OCI-LY1 (cell line): ENCODE measurements at regions not wholly inside any gene's neighbourhood (a gene's known extent, or its start where the extent isn't known, plus 50 kb on each side); places are given as distances from the start of the nearest gene placed in this dataset.

ENCODE experiments used
- H2AFZ ChIP-seq: fragments of 200-600 bp; sonication (generic), shearing (Covaris generic); 2 replicates; pipeline ENCODE4 v1.6.0; 2014; ENCODE audit warnings: antibody characterized with exemption, mild to moderate bottlenecking, low read length
- H3F3A ChIP-seq: fragments of 200-600 bp; sonication (generic), shearing (Covaris generic); 2 replicates; pipeline ENCODE4 v1.6.0; 2014; ENCODE audit warnings: mild to moderate bottlenecking, antibody characterized with exemption, low read length, moderate library complexity; ENCODE audit not compliant: insufficient read depth
- H3K27ac ChIP-seq: fragments of 200-600 bp; sonication (generic); 2 replicates; pipeline ENCODE4 v1.5.1; 2014; ENCODE audit warnings: low read length, mixed run types, mild to moderate bottlenecking, low read depth; ENCODE audit not compliant: poor library complexity, severe bottlenecking
- H3K27me3 ChIP-seq: fragments of 200-600 bp; sonication (generic); 2 replicates; pipeline ENCODE4 v1.6.0; 2014; ENCODE audit warnings: antibody characterized with exemption, mild to moderate bottlenecking, low read length, moderate library complexity; ENCODE audit not compliant: insufficient read depth
- H3K36me3 ChIP-seq: fragments of 200-600 bp; sonication (generic); 2 replicates; pipeline ENCODE4 v1.6.1; 2014; ENCODE audit warnings: mild to moderate bottlenecking, antibody characterized with exemption, low read length, moderate library complexity, mixed read lengths; ENCODE audit not compliant: insufficient read depth
- H3K4me1 ChIP-seq: fragments of 200-600 bp; sonication (generic); 2 replicates; pipeline ENCODE4 v1.5.1; 2014; ENCODE audit warnings: mild to moderate bottlenecking, low read length, moderate library complexity; ENCODE audit not compliant: insufficient read depth, severe bottlenecking
- H3K4me2 ChIP-seq: fragments of 200-600 bp; sonication (generic), shearing (Covaris generic); 2 replicates; pipeline ENCODE4 v1.6.1; 2014; ENCODE audit warnings: low read length
- H3K4me3 ChIP-seq: fragments of 200-600 bp; sonication (generic); 2 replicates; pipeline ENCODE4 v1.5.1; 2014; ENCODE audit warnings: low read length, low read depth, mild to moderate bottlenecking, mixed read lengths; ENCODE audit not compliant: poor library complexity, severe bottlenecking
- H3K79me2 ChIP-seq: fragments of 200-600 bp; shearing (Covaris generic); 2 replicates; pipeline ENCODE4 v1.6.1; 2016; ENCODE audit warnings: mixed run types, low read length, mixed read lengths; ENCODE audit not compliant: insufficient read depth
- H3K9ac ChIP-seq: fragments of 200-600 bp; sonication (generic), shearing (Covaris generic); 2 replicates; pipeline ENCODE4 v1.6.1; 2014; ENCODE audit warnings: mild to moderate bottlenecking, low read length, mixed read lengths
- H3K9me2 ChIP-seq: fragments of 200-600 bp; sonication (generic), shearing (Covaris generic); 2 replicates; pipeline ENCODE4 v1.6.1; 2014; ENCODE audit warnings: low read depth, mild to moderate bottlenecking, low read length, mixed read lengths
- H3K9me3 ChIP-seq: fragments of 200-600 bp; shearing (Covaris generic); 2 replicates; pipeline ENCODE4 v1.6.1; 2014; ENCODE audit warnings: low read length, mixed read lengths
- H4K20me1 ChIP-seq: fragments of 200-600 bp; sonication (generic), shearing (Covaris generic); 2 replicates; pipeline ENCODE4 v1.6.0; 2016; ENCODE audit warnings: mild to moderate bottlenecking, low read length; ENCODE audit not compliant: insufficient read depth
- EZH2 ChIP-seq: fragments of 200-600 bp; sonication (generic), shearing (Covaris generic); IDR thresholded peaks from 2 replicates; pipeline ENCODE4 v1.8.0; 2017; ENCODE audit warnings: borderline replicate concordance, mixed run types, mild to moderate bottlenecking, antibody characterized with exemption, low read length, moderate library complexity, mixed read lengths
- TF ChIP-seq, protein P1 (sequence below): fragments of 200-600 bp; sonication (generic), shearing (Covaris generic); IDR thresholded peaks from 2 replicates; pipeline ENCODE4 v1.5.1; 2017; ENCODE audit warnings: mild to moderate bottlenecking, antibody characterized with exemption, low read length, moderate library complexity, mixed read lengths

DNA sequence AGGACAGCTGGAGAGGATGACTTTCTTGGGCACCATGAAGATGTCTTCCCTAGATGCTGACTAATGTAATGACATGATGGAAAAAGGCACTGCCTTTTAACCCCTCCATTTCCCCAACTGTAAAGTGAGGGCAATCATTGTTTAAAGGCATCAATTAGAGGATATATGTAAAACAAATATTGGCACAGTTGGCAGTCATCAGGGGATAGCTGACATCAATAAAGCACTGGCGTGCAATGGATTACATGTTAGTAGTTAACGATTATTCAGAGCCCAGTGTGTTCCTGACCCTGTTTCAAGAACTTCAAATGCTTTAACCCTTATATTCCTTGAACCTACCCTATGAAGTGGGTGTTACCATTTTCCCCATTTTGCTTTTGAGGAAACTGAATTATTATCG is 100.7 kb downstream of the TMEM114 start:
- TF ChIP-seq, protein P1, sequence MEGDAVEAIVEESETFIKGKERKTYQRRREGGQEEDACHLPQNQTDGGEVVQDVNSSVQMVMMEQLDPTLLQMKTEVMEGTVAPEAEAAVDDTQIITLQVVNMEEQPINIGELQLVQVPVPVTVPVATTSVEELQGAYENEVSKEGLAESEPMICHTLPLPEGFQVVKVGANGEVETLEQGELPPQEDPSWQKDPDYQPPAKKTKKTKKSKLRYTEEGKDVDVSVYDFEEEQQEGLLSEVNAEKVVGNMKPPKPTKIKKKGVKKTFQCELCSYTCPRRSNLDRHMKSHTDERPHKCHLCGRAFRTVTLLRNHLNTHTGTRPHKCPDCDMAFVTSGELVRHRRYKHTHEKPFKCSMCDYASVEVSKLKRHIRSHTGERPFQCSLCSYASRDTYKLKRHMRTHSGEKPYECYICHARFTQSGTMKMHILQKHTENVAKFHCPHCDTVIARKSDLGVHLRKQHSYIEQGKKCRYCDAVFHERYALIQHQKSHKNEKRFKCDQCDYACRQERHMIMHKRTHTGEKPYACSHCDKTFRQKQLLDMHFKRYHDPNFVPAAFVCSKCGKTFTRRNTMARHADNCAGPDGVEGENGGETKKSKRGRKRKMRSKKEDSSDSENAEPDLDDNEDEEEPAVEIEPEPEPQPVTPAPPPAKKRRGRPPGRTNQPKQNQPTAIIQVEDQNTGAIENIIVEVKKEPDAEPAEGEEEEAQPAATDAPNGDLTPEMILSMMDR, result no peak
- Histone ChIP-seq H3K9me2 (no peaks in the 10 kb centered on the region), H3K36me3 (no peaks in the 10 kb centered on the region), H3K79me2 (no peaks in the 10 kb centered on the region), H3K4me3 (no peak overlapping the region), H3K9me3 (no peaks in the 10 kb centered on the region), H3K4me1 (no peaks in the 10 kb centered on the region), H3K4me2 (no peak overlapping the region), H2AFZ (no peak overlapping the region), H3K9ac (no peak overlapping the region), H4K20me1 (no peaks in the 10 kb centered on the region), H3F3A (no peaks in the 10 kb centered on the region), H3K27me3 (no peaks in the 10 kb centered on the region), H3K27ac (no peak overlapping the region)

- H3K4me2 ChIP-seq, result no peak overlapping the region
- no peak overlapping the region for H2AFZ ChIP-seq
- H3K4me1 ChIP-seq, result no peaks in the 10 kb centered on the region
- no peak for TF ChIP-seq EZH2
- TF ChIP-seq, protein P1, result no peak
- H3K9ac ChIP-seq, result no peak overlapping the region
- no peaks in the 10 kb centered on the region for H3K9me3 ChIP-seq
- no peak overlapping the region for H3K4me3 ChIP-seq
- H3K27ac ChIP-seq, result no peak overlapping the region
- no peaks in the 10 kb centered on the region for H3K36me3 ChIP-seq
- no peaks in the 10 kb centered on the region for H3K27me3 ChIP-seq
- no peaks in the 10 kb centered on the region for H4K20me1 ChIP-seq
- no peaks in the 10 kb centered on the region for H3F3A ChIP-seq
- H3K79me2 ChIP-seq, result no peaks in the 10 kb centered on the region
- H3K9me2 ChIP-seq, result no peaks in the 10 kb centered on the region
Measured at GRCh38 chr16:8486985-8487384, 103.3 kb downstream of the TMEM114 start.

- TF ChIP-seq EZH2, result no peak
- TF ChIP-seq, protein P1, result no peak
- H3K27me3 ChIP-seq, result no peaks in the 10 kb centered on the region
Measured at GRCh38 chr16:8483396-8483795, 106.9 kb downstream of the TMEM114 start.

More at GRCh38 chr16:8483396-8483795, 106.9 kb downstream of the TMEM114 start:
- H4K20me1 ChIP-seq, result no peaks in the 10 kb centered on the region
- H3K79me2 ChIP-seq, result no peaks in the 10 kb centered on the region
- no peaks in the 10 kb centered on the region for H3F3A ChIP-seq
- H3K4me3 ChIP-seq, result no peak overlapping the region
- H3K9ac ChIP-seq, result no peak overlapping the region
- H3K9me3 ChIP-seq, result no peaks in the 10 kb centered on the region
- H3K4me2 ChIP-seq, result no peak overlapping the region
- H3K27ac ChIP-seq, result no peak overlapping the region
- H3K36me3 ChIP-seq, result no peaks in the 10 kb centered on the region
- H2AFZ ChIP-seq, result no peak overlapping the region
- no peaks in the 10 kb centered on the region for H3K4me1 ChIP-seq
- H3K9me2 ChIP-seq, result no peaks in the 10 kb centered on the region
